GM06990 (cell line): ENCODE measurements at regions not wholly inside any gene's neighbourhood (a gene's known extent, or its start where the extent isn't known, plus 50 kb on each side); places are given as distances from the start of the nearest gene placed in this dataset.

ENCODE experiments used
- DNase-seq: peaks from one replicate; pipeline ENCODE4 v3.0.0-alpha.2; 2011; ENCODE audit not compliant: insufficient read length; ENCODE audit errors: extremely low read depth
- H3K27me3 ChIP-seq: replicated peaks from 2 replicates; pipeline ENCODE4 v1.6.0; 2011; ENCODE audit warnings: low read length; ENCODE audit not compliant: control insufficient read depth, insufficient read depth
- H3K36me3 ChIP-seq: 2 replicates; pipeline ENCODE4 v1.5.1; 2011; ENCODE audit warnings: low read length; ENCODE audit not compliant: control insufficient read depth, insufficient read depth
- H3K4me3 ChIP-seq: replicated peaks from 2 replicates; pipeline ENCODE4 v1.5.1; 2011; ENCODE audit warnings: low read depth, mild to moderate bottlenecking, control low read depth, low read length
- CTCF ChIP-seq: IDR thresholded peaks from 2 replicates; pipeline ENCODE4 v1.5.1; 2011; ENCODE audit warnings: low read length, control low read depth, mild to moderate bottlenecking, inconsistent platforms; ENCODE audit not compliant: insufficient read depth, poor library complexity, severe bottlenecking

GRCh38 chr10:52939894-52940293 lies 167.3 kb upstream of the MBL2 start:
- Histone ChIP-seq H3K4me3 (no peak overlapping the region), H3K36me3 (no peaks in the 10 kb centered on the region), H3K27me3 (no peaks in the 10 kb centered on the region)
- DNase-seq, result no peak
- no peak for TF ChIP-seq CTCF

GRCh38 chr10:52933748-52934147 lies 161.2 kb upstream of the MBL2 start:
- Histone ChIP-seq H3K4me3 (no peak overlapping the region), H3K27me3 (no peaks in the 10 kb centered on the region), H3K36me3 (no peaks in the 10 kb centered on the region)
- TF ChIP-seq CTCF, result no peak
- DNase-seq, result no peak

DNA sequence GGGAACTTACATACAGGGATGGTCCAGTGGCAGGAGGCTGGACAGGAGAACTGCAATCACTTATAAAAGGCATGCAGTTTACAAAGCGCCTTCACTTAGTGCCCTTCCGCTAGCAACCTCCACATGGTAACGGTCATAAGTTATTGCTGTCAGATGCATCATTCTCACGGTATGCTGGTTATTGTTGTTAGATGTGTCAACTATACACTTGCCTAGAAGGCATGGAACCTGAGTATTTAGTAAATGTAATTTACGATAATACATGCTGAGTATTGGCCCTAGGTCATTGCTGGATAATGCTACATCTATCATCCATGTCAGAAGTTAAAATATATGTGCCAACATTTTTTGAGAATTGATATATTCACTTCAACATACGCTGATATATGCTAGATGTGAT lies 155.1 kb upstream of the MBL2 start:
- H3K27me3 ChIP-seq, result no peaks in the 10 kb centered on the region
- H3K4me3 ChIP-seq, result no peak overlapping the region
- TF ChIP-seq CTCF, result no peak
- no peak for DNase-seq
- H3K36me3 ChIP-seq, result no peaks in the 10 kb centered on the region

DNA sequence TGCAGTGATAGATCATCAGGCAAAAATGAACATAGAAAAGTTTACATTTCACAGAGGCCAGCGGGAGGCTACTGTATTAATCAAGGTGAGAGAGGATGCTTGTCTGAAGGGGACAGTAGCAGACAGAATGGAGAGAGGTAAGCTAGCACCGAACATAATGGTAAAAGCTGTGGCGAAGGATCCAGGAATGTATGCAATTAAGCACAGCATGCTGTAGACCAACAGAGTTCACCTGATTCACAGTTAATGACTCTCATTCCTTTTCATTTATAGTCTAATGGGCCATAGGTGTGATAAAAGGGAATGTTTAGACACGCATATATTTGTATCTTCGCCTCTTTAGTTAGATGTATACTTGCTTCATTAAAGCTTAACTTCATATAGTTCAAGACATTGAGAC lies 150.9 kb upstream of the MBL2 start:
- Histone ChIP-seq H3K36me3 (no peaks in the 10 kb centered on the region), H3K4me3 (no peak overlapping the region), H3K27me3 (no peaks in the 10 kb centered on the region)
- no peak for DNase-seq
- TF ChIP-seq CTCF, result no peak

DNA sequence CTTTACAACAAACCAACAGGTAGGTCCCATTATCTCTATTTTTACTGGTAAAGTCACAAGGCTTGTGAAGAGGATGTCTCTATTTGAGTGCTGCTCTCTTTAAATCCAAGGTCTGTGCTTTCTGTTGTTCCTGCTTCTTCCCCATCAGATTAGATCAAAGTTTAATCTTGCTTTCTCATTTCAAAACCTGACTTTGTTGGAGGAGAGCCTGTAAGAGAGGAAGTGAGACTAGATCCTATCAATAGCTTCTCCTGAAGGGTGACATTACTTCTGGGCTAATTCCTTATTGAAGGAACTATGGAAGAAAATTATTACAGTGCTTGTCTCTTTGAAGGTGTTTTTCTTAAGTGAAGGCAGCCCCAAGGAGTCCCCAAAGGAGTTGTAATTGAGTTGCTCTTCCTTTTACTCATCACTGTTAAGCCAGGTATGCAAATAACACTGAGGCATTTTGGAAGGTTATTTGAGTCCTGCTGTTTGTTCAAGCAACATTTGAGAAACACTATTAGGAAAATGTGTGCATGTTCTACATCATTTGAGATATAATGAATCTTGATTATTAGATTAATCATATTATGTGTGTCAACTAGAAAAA lies 146.2 kb upstream of the MBL2 start:
- no peak for DNase-seq
- no peak for TF ChIP-seq CTCF
- no peak overlapping the region for H3K4me3 ChIP-seq
- H3K36me3 ChIP-seq, result no peaks in the 10 kb centered on the region
- no peaks in the 10 kb centered on the region for H3K27me3 ChIP-seq

DNA sequence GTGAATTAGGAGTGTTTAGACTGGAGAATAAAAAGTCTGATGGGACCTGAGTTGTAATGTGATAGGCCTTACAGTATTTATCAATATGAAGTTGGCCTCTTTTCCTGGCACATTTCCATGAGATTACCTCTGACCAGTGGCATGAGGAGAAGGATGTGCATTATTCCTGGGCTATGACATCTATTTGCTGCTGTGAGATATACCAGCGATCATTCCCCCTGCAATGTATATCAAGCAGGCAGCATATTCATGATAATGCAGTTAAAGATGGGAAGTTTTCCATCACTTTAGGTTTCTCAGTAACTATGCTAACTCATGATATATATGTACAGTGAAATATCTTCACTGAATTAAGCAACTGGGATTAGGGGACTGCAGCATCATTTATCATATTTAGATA lies 142.8 kb upstream of the MBL2 start:
- Histone ChIP-seq H3K4me3 (no peak overlapping the region), H3K36me3 (no peaks in the 10 kb centered on the region), H3K27me3 (no peaks in the 10 kb centered on the region)
- no peak for DNase-seq
- TF ChIP-seq CTCF, result no peak
